ENCODE measurements at regions not wholly inside any gene's neighbourhood (a gene's known extent, or its start where the extent isn't known, plus 50 kb on each side); places are given as distances from the start of the nearest gene placed in this dataset.
"Not testable (repeated sequence)": the region's sequence is repeated elsewhere in the genome, so short reads cannot be mapped to it uniquely, and the experiment has no call there.

GRCh38 chr1:73033640-73034039, 751.3 kb upstream of the NEGR1 start:
- no peak for DNase-seq (ENCODE audit: low read depth, low spot score)
- no peak overlapping the region for H3K4me3 ChIP-seq (ENCODE audit: low read depth, low read length)
- in situ Hi-C loops (cut with HindIII; ENCODE audit: low sequenced_read_pairs), result no loop called here
- no peak for TF ChIP-seq CTCF (IDR thresholded peaks at IDR 0.05; ENCODE audit: low read depth, low read length)

GRCh38 chr1:73029571-73029970, 747.2 kb upstream of the NEGR1 start:
- no peak overlapping the region for H3K4me3 ChIP-seq (ENCODE audit: low read depth, low read length)
- in situ Hi-C loops (cut with HindIII; ENCODE audit: low sequenced_read_pairs), result no loop called here
- no peak for TF ChIP-seq CTCF (IDR thresholded peaks at IDR 0.05; ENCODE audit: low read depth, low read length)
- no peak for DNase-seq (ENCODE audit: low read depth, low spot score)

- in situ Hi-C loops (cut with HindIII; ENCODE audit: low sequenced_read_pairs), result no loop called here
These were observed 743.8 kb upstream of the NEGR1 start for GRCh38 chr1:73026114-73026513.

GRCh38 chr1:73009938-73010337, 727.6 kb upstream of the NEGR1 start:
- in situ Hi-C loops (cut with HindIII; ENCODE audit: low sequenced_read_pairs), result no loop called here
- no peak overlapping the region for H3K4me3 ChIP-seq (ENCODE audit: low read depth, low read length)
- no peak for TF ChIP-seq CTCF (IDR thresholded peaks at IDR 0.05; ENCODE audit: low read depth, low read length)
- DNase-seq (ENCODE audit: low read depth, low spot score), result no peak

More at GRCh38 chr1:73026114-73026513, 743.8 kb upstream of the NEGR1 start:
- DNase-seq (ENCODE audit: low read depth, low spot score), result no peak
- no peak overlapping the region for H3K4me3 ChIP-seq (ENCODE audit: low read depth, low read length)
- TF ChIP-seq CTCF (IDR thresholded peaks at IDR 0.05; ENCODE audit: low read depth, low read length), result no peak

- TF ChIP-seq CTCF (IDR thresholded peaks at IDR 0.05; ENCODE audit: low read depth, low read length), result no peak
- no peak for DNase-seq (ENCODE audit: low read depth, low spot score)
- no peak overlapping the region for H3K4me3 ChIP-seq (ENCODE audit: low read depth, low read length)
- in situ Hi-C loops (cut with HindIII; ENCODE audit: low sequenced_read_pairs), result no loop called here
These were observed 727.0 kb upstream of the NEGR1 start for GRCh38 chr1:73009311-73009710.

GRCh38 chr1:72997624-72998023, 715.3 kb upstream of the NEGR1 start:
- DNase-seq (ENCODE audit: low read depth, low spot score), result no peak
- no peak overlapping the region for H3K4me3 ChIP-seq (ENCODE audit: low read depth, low read length)
- in situ Hi-C loops (cut with HindIII; ENCODE audit: low sequenced_read_pairs), result no loop called here
- TF ChIP-seq CTCF (IDR thresholded peaks at IDR 0.05; ENCODE audit: low read depth, low read length), result no peak

GRCh38 chr1:72997041-72997440, 714.7 kb upstream of the NEGR1 start:
- no peak overlapping the region for H3K4me3 ChIP-seq (ENCODE audit: low read depth, low read length)
- no peak for DNase-seq (ENCODE audit: low read depth, low spot score)
- in situ Hi-C loops (cut with HindIII; ENCODE audit: low sequenced_read_pairs), result no loop called here
- no peak for TF ChIP-seq CTCF (IDR thresholded peaks at IDR 0.05; ENCODE audit: low read depth, low read length)

- in situ Hi-C loops (cut with HindIII; ENCODE audit: low sequenced_read_pairs); H3K4me3 ChIP-seq (ENCODE audit: low read depth, low read length); DNase-seq (ENCODE audit: low read depth, low spot score): not testable (repeated sequence)
These were observed 705.5 kb upstream of the NEGR1 start for GRCh38 chr1:72987871-72988270.
